ENCODE measurements at regions not wholly inside any gene's neighbourhood (a gene's known extent, or its start where the extent isn't known, plus 50 kb on each side); places are given as distances from the start of the nearest gene placed in this dataset.
A peak's percentile ranks its signal among the peaks of the same experiment; 100 is the strongest.

- TF ChIP-seq SOX13 (IDR thresholded peaks at IDR 0.05) (no peak), SOX13 (CRISPR knock-in tag; conservative IDR thresholded peaks at IDR 0.05 in 1 of 2, IDR thresholded peaks at IDR 0.05 in 1 of 2) (peak in 1 of 2 experiments; percentile 45; a peak in 1 of 4 replicates), RBAK (CRISPR knock-in tag; IDR thresholded peaks at IDR 0.05) (no peak), HMGA1 (CRISPR knock-in tag; conservative IDR thresholded peaks at IDR 0.05) (no peak), MED8 (CRISPR knock-in tag; IDR thresholded peaks at IDR 0.05; ENCODE audit: insufficient replicate concordance) (no peak), ZSCAN9 (CRISPR knock-in tag; IDR thresholded peaks at IDR 0.05; ENCODE audit: borderline replicate concordance) (no peak), ZNF503 (CRISPR knock-in tag; IDR thresholded peaks at IDR 0.05) (no peak), ZNF256 (CRISPR knock-in tag; conservative IDR thresholded peaks at IDR 0.05) (no peak), ZFP36L1 (CRISPR knock-in tag; IDR thresholded peaks at IDR 0.05) (no peak), ZNF432 (CRISPR knock-in tag; IDR thresholded peaks at IDR 0.05; ENCODE audit: borderline replicate concordance) (no peak), ZNF484 (CRISPR knock-in tag; IDR thresholded peaks at IDR 0.05; ENCODE audit: borderline replicate concordance, low read depth) (no peak), ZC3H4 (CRISPR knock-in tag; IDR thresholded peaks at IDR 0.05; ENCODE audit: borderline replicate concordance) (no peak), TCF12 (IDR thresholded peaks at IDR 0.05) (no peak), TCF12 (CRISPR knock-in tag; IDR thresholded peaks at IDR 0.05) (no peak), ZNF580 (CRISPR knock-in tag; IDR thresholded peaks at IDR 0.05; ENCODE audit: borderline replicate concordance, low read depth) (no peak), MTERF4 (CRISPR knock-in tag; IDR thresholded peaks at IDR 0.05) (no peak), ZNF839 (CRISPR knock-in tag; IDR thresholded peaks at IDR 0.05; ENCODE audit: borderline replicate concordance) (no peak), ZNF598 (CRISPR knock-in tag; IDR thresholded peaks at IDR 0.05; ENCODE audit: borderline replicate concordance) (0 out of 2 replicates have a peak, but pooled peaks have one; percentile 64), ZNF800 (CRISPR knock-in tag; IDR thresholded peaks at IDR 0.05) (no peak), EHMT2 (IDR thresholded peaks at IDR 0.05; ENCODE audit: borderline replicate concordance, low read depth, low read length) (no peak), ZNF335 (CRISPR knock-in tag; IDR thresholded peaks at IDR 0.05) (peak; percentile 56; the same call in 1 of the 2 replicates), REL (CRISPR knock-in tag; conservative IDR thresholded peaks at IDR 0.05) (no peak), ZNF354B (CRISPR knock-in tag; IDR thresholded peaks at IDR 0.05) (no peak), PHB2 (IDR thresholded peaks at IDR 0.05; ENCODE audit: partially characterized antibody) (no peak), ZNF780A (CRISPR knock-in tag; IDR thresholded peaks at IDR 0.05) (no peak), KDM2A (CRISPR knock-in tag; IDR thresholded peaks at IDR 0.05; ENCODE audit: borderline replicate concordance, low read depth) (peak; percentile 76)
Measured at GRCh38 chr21:15483138-15483780, 246.5 kb upstream of the USP25 start (continued).
